GM18505 (cell line): ENCODE measurements at regions not wholly inside any gene's neighbourhood (a gene's known extent, or its start where the extent isn't known, plus 50 kb on each side); places are given as distances from the start of the nearest gene placed in this dataset.

Source experiments
- ATAC-seq: cut with Tn5 transposase; IDR thresholded peaks from one replicate; pipeline ENCODE4 v1.9.1; 2021; ENCODE audit not compliant: unreplicated experiment
- POLR2A ChIP-seq: IDR thresholded peaks from 4 replicates; pipeline ENCODE4 v1.6.1; 2011; ENCODE audit warnings: borderline replicate concordance; ENCODE audit not compliant: insufficient read depth, insufficient read length; ENCODE audit errors: extremely low read depth

DNA sequence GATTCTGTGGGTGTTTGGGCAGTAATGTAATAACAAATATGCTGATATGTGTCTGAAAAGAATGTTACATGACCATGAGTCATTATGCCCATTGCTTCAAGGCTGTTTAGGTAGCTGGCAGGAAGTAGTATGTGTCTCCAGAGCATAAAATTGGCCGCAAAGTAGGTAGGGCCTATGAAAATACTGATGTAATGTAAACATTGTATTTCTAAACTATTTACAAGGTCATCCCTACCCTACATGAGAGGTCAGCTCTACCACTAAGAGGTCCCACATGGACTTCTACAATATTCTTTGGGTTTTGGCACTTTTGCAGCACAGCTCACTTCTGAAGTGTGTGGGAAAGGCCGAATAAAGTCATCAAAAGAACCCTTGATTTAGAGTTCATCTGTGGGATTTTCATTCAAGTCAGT, 301.9 kb downstream of the AHR start:
- no peak for ATAC-seq
- no peak for TF ChIP-seq POLR2A

- no peak for ATAC-seq
Observed at GRCh38 chr7:17601921-17602320, 303.5 kb downstream of the AHR start.

GRCh38 chr7:17608114-17608833, 309.8 kb downstream of the AHR start:
- no peak for ATAC-seq
- no peak for TF ChIP-seq POLR2A

More at GRCh38 chr7:17601921-17602320, 303.5 kb downstream of the AHR start:
- no peak for TF ChIP-seq POLR2A

- no peak for TF ChIP-seq POLR2A
- ATAC-seq, result no peak
Observed at GRCh38 chr7:17611611-17612010, 313.2 kb downstream of the AHR start.

- TF ChIP-seq POLR2A, result no peak
- no peak for ATAC-seq
Observed at GRCh38 chr7:17613338-17614041, 315.0 kb downstream of the AHR start.

DNA sequence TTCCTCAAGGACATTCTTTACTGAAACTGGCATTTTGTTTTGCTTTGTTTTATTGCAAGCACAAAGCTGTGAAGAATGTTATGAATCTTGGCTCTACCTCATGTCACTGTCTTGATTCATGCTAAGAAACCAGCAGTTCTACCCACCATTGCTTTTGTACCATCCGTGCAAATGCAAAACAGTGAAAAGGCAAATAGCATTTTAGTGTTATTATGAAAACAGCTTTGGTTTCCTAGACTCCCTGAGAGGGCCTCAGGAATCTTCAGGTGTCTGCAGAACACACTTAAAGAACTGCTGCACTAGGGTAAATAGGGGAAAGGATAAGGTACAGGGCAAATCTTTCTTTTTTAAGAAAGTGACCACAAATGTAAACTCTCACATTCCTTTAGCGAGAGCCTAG, 318.9 kb downstream of the AHR start:
- ATAC-seq, result no peak
- TF ChIP-seq POLR2A, result no peak

- TF ChIP-seq POLR2A, result no peak
- no peak for ATAC-seq
Observed at GRCh38 chr7:17617857-17618651, 319.6 kb downstream of the AHR start.

DNA sequence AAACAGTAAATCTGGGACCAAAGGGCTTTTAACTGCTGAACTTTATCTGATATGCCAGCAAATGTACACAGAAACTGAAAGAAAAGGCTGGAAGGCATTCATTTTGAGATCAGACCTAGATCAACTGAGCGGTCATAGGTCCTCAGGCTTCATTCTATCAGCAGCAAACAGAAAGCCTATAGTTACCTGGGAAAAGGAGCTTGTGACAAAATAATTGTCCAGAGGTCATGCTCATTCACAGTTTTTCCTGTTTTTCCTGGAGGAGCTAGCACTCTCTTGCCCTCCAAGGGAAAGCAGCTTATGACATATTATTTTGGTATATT, 320.2 kb downstream of the AHR start:
- ATAC-seq, result no peak
- no peak for TF ChIP-seq POLR2A

DNA sequence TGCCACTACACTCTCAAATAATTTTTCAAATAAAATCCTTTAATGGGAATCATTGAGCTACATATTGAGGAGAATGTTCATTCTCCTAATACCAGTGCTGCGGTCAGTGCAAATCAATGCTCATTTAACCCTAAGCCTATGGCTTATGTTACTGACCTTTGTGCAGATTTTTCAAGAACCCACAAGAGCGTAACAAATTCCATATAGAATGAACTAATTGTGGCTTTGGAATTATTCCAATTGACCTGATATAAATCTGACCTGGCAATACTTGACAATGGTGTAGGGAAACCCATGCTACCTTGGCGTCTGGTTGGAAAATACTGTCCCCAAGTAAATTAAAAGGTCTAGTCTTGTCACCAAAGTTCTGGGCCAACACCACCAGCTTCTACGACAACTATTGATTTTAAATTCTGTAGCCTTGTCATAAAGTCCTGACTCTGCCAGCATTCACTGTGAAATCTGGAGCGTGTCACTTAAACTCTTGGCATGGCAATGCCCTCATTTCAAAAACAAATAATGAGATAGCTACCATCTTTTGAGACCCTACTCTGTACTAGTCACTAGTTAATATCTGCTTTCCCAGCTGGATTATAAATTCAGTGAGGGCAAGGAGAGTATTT, 320.9 kb downstream of the AHR start:
- TF ChIP-seq POLR2A, result no peak
- ATAC-seq, result no peak

DNA sequence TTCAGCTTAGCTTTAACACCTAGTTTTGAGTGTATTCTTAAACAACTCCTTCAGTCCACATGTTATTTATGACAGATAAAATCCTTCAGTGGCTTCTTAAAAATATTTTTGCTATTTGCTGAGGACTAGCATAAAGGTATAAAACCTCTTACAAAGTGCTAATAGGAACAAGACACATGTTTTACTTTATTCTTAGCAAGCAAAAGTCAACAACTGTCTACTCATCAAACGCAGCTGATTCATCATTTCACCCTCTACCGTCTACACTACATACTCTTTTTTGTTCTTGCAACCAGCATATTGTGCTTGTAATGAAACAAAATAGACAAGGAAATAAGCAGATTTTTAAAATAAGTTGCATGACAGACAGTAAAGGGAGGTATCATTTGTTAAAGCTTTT, 319.7 kb downstream of the SNX13 start:
- no peak for ATAC-seq

GRCh38 chr7:17622451-17622850, 317.8 kb downstream of the SNX13 start:
- TF ChIP-seq POLR2A, result no peak
- no peak for ATAC-seq

More for the DNA sequence above, 319.7 kb downstream of the SNX13 start:
- TF ChIP-seq POLR2A, result no peak

DNA sequence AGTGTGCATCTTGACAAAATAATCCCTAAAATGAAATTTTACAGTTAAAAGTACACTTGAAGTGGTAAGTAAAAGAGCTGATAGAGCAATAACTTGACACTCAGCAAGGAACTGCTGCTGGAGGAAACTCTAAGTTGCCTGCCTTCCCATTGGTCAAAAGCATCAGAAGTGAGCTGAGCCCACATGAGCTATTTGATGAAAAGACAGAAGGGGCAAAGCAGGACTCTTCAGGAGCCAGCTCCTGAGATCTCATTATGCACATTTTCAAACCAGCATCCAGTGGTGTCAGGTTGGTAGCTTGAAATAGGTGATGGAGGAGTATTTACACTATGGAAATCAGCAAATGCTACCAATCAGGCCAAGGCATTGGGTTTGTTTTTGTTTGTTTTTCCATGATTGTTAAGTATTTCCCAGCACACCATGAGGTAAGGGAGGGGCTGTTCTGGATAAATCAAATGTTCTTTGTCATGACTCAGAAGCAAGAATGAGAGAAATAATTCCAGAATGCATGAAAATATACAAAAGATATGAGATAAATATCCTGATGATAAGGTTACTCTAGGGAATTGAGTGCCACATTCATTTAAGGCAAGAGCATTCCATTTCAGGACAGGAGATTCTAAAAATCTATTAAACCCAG, 316.6 kb downstream of the SNX13 start:
- no peak for ATAC-seq
- no peak for TF ChIP-seq POLR2A

- ATAC-seq, result no peak
- no peak for TF ChIP-seq POLR2A
Observed at GRCh38 chr7:17624379-17624778, 315.9 kb downstream of the SNX13 start.
